Small intestine (tissue), 7 donors: ENCODE measurements at regions not wholly inside any gene's neighbourhood (a gene's known extent, or its start where the extent isn't known, plus 50 kb on each side); places are given as distances from the start of the nearest gene placed in this dataset.
A peak's percentile ranks its signal among the peaks of the same experiment; 100 is the strongest.

Source experiments
- DNase-seq, 2 donors: peaks; one replicate each; pipeline versions ENCODE4 v3.0.0 to v3.0.0-alpha.2; 2013
- FAIRE-seq: peaks from 2 replicates; lab custom pipeline; 2012; peaks lifted over from hg19 to GRCh38; lab: Jason Lieb, UNC
- H3K27ac ChIP-seq, 3 donors: one replicate each; pipeline ENCODE4 v1.5.1; 2013; ENCODE audit warnings: low read length in 2 of 3, mild to moderate bottlenecking in 2 of 3, control low read depth in 1 of 3, inconsistent platforms in 1 of 3, low read depth in 1 of 3, moderate library complexity in 1 of 3
- H3K27me3 ChIP-seq, 3 donors: one replicate each; pipeline ENCODE4 v1.6.1; 2013; ENCODE audit warnings: low read length in 3 of 3, inconsistent platforms in 1 of 3; ENCODE audit not compliant: control insufficient read depth in 3 of 3, insufficient read depth in 3 of 3
- H3K36me3 ChIP-seq, 3 donors: one replicate each; pipeline ENCODE4 v1.6.1; 2013; ENCODE audit warnings: low read length in 3 of 3, inconsistent platforms in 1 of 3, low read depth in 1 of 3, mild to moderate bottlenecking in 1 of 3, moderate library complexity in 1 of 3; ENCODE audit not compliant: control insufficient read depth in 3 of 3, insufficient read depth in 2 of 3
- H3K4me1 ChIP-seq, 3 donors: one replicate each; pipeline ENCODE4 v1.6.1; 2013; ENCODE audit warnings: low read length in 2 of 3, inconsistent platforms in 1 of 3, low read depth in 1 of 3, mild to moderate bottlenecking in 1 of 3, moderate library complexity in 1 of 3; ENCODE audit not compliant: control insufficient read depth in 3 of 3, insufficient read depth in 2 of 3
- H3K4me3 ChIP-seq, 3 donors: one replicate each; pipeline ENCODE4 v1.5.1; 2013; ENCODE audit warnings: low read length in 3 of 3, control low read depth in 1 of 3, inconsistent platforms in 1 of 3, low read depth in 1 of 3, mild to moderate bottlenecking in 1 of 3, moderate library complexity in 1 of 3
- H3K9me3 ChIP-seq, 2 donors: one replicate each; pipeline ENCODE4 v1.6.1; 2013; ENCODE audit warnings: low read depth in 1 of 2, low read length in 1 of 2; ENCODE audit not compliant: control insufficient read depth in 2 of 2, insufficient read depth in 1 of 2
- WGBS, 3 donors: extraction: QIAGEN DNeasy Blood & Tissue Kit; methylation state at CpG; one replicate each; pipeline ENCODE4 v1.1.7; 2013; 5-methylcytosine and 5-hydroxymethylcytosine counted together
- donor health status: healthy with polysubstance abuse.
- donor health status: control.
- donor health status: control.
- donor health status: Bipolar disorder and iron deficiency.
- donor health status: healthy.

DNA sequence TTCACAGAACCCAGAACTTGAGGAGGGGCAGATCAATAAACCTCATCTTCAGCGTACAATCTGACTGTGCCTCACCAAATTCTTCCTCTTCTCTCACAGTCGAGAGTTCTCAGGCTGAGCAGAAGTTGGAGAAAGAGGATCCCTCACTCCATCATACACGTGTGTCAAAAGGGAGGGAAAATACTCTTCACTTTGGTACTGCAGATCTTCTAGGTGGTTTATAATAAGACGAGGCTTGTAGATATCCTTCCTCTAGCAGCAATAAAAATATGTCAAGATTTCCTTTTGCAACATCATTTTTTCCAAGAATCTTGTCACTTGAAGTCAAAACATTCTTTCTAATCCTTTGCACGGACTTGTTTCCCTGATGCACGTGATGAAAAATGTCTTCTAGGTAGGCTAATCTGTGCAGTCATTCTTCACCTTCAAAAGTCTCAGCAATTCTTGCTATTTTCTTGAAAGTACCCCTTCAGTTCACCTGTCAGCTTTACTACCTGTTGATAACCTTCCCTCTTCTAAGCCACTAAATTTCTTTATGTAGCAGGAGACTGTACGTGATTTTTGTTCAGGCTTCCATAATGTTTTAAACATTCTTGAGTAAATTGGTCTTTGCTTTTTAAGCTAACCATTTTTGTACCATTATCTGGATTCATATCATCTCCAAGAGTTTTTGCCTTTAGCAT lies 214.1 kb downstream of the NUAK1 start:
- H3K36me3 ChIP-seq: no peaks in the 10 kb centered on the region
- 66 to 70% (median 67%) methylated on average over 7 of the region's 7 CpGs for WGBS, 3 donors
- H3K4me3 ChIP-seq: no peak overlapping the region
- DNase-seq (no peak), FAIRE-seq (no peak)
- peaks cover 0 to 3% (median 0%) of the 10 kb centered on the region in 3 donors for H3K27me3 ChIP-seq
- no peaks in the 10 kb centered on the region for H3K4me1 ChIP-seq
- no peaks in the 10 kb centered on the region for H3K9me3 ChIP-seq
- H3K27ac ChIP-seq: no peak overlapping the region

DNA sequence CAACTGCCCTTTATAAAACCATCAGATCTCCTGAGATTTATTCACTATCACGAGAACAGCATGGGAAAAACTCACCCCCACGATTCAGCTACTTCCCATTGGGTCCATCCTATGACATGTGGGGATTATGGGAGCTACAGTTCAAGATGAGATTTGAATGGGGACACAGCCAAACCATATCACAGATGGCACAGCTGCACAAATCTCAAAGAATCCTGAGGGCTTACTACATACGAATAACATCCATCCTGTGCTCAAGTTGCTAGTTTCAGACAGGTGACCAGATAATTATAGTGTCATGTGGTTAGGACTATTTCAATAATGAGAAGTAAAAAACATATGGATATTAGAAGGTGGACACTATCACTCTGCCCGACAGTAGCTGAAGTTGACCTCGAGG lies 211.2 kb downstream of the NUAK1 start:
- no peak overlapping the region for H3K27ac ChIP-seq

DNA sequence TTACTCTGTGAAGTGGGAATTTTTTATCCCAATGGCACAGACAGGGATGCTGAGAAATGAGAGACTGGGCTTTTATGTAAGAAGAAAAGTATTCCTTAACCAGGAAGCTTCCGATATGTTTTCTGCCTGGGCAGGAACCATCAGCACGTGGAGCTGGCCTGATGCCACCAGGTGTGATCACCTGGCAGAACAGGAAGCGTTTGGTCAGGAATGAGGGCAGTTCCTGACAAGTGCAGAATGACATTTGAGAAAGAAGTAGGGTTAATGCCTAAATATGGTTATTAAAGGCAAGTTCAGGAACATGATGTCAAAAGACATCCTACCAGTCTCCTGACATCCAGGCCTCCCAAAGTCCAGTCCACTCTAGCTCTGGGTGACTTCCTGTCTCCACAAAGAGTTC lies 210.3 kb downstream of the NUAK1 start:
- Histone ChIP-seq H3K4me1 (no peaks in the 10 kb centered on the region), H3K27me3 (peaks cover 0 to 3% (median 2%) of the 10 kb centered on the region in 3 donors), H3K9me3 (no peaks in the 10 kb centered on the region), H3K4me3 (no peak overlapping the region), H3K36me3 (no peaks in the 10 kb centered on the region), H3K27ac (no peak overlapping the region)
- FAIRE-seq (no peak), DNase-seq (peak in 1 of 2 donors; percentile 10)
- WGBS, 3 donors: 9 to 48% (median 30%) methylated on average over 3 of the region's 3 CpGs

More for the DNA sequence above, 211.2 kb downstream of the NUAK1 start:
- no peak overlapping the region for H3K4me3 ChIP-seq
- peaks cover 0 to 3% (median 2%) of the 10 kb centered on the region in 3 donors for H3K27me3 ChIP-seq
- H3K9me3 ChIP-seq: no peaks in the 10 kb centered on the region
- no peaks in the 10 kb centered on the region for H3K36me3 ChIP-seq
- WGBS, 3 donors: 79 to 84% (median 83%) methylated on average over 5 of the region's 5 CpGs
- DNase-seq (no peak), FAIRE-seq (no peak)
- H3K4me1 ChIP-seq: no peaks in the 10 kb centered on the region

DNA sequence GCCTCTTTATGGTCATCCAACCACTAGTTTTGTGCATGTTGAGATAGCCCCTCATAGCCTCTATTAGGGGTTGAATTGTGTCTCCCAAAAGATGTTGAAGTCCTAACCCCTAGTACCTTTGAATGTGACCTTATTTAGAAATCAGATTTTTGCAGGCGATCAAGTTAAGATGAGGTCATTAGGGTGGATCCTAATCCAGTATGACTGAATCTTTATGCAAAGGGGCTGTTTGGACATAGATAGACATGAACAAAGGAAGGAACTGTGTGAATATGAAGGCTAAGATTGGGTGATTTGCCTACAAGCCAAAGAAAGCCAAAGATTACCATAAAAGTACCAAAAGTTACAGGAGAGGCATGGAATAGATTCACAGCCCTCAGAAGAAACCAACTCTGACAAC lies 209.6 kb downstream of the NUAK1 start:
- FAIRE-seq (no peak), DNase-seq (no peak)
- no peaks in the 10 kb centered on the region for H3K4me1 ChIP-seq
- no peaks in the 10 kb centered on the region for H3K9me3 ChIP-seq
- H3K36me3 ChIP-seq: no peaks in the 10 kb centered on the region
- no peak overlapping the region for H3K4me3 ChIP-seq
- no peak overlapping the region for H3K27ac ChIP-seq
- 88 to 90% (median 89%) methylated on average over 1 of the region's 1 CpG for WGBS, 3 donors
- H3K27me3 ChIP-seq: peaks cover 0 to 3% (median 2%) of the 10 kb centered on the region in 3 donors

DNA sequence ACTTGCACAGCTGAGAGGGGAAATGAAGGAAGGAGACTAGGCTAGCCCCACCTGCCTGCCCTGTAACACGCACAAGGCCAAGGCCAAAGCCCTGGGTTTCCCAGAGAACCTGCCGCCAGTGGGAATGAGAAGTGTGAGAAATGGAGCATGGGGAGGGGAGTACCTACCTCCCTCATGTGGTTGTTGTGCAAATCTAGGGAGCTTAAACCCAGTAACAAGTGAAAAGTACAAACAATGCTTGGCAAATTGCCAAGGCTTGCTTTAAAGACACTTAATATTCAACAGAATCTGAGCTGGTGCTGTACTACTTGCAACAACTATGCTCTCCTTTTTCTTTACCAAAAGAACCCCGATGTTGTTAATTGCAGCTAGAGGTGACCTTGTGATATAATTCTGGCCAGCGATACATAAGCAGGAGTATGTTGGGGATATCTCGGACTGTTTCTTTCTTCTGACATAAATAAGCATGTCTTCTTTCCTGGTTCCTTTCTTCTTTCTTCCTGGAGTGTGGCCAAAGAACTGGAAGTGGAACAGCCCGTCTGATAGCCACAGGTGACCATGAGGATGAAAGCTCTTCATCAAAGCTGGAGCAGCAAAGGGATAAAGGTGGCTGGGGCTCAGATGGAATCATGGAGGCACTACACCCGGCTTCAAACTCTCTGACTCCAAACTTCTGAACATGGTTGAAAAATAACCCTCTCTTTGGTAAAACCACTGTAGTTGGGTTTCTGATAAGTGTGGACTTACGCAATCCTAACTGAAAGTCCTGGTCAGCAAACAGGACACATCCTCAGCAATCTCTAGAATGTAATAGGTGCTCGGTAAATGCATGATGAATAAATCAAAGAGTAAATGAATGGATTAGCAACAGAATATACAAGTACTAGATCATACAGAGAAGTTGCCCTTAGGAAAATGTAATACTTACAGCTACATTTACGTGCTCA lies 207.9 kb downstream of the NUAK1 start:
- H3K9me3 ChIP-seq: no peaks in the 10 kb centered on the region
- peaks cover 0 to 3% (median 2%) of the 10 kb centered on the region in 3 donors for H3K27me3 ChIP-seq
- H3K36me3 ChIP-seq: no peaks in the 10 kb centered on the region
- H3K4me3 ChIP-seq: no peak overlapping the region
- H3K27ac ChIP-seq: no peak overlapping the region
- no peak for FAIRE-seq
- 70 to 82% (median 78%) methylated on average over 10 of the region's 10 CpGs for WGBS, 3 donors
- no peak for DNase-seq
- H3K4me1 ChIP-seq: no peaks in the 10 kb centered on the region

DNA sequence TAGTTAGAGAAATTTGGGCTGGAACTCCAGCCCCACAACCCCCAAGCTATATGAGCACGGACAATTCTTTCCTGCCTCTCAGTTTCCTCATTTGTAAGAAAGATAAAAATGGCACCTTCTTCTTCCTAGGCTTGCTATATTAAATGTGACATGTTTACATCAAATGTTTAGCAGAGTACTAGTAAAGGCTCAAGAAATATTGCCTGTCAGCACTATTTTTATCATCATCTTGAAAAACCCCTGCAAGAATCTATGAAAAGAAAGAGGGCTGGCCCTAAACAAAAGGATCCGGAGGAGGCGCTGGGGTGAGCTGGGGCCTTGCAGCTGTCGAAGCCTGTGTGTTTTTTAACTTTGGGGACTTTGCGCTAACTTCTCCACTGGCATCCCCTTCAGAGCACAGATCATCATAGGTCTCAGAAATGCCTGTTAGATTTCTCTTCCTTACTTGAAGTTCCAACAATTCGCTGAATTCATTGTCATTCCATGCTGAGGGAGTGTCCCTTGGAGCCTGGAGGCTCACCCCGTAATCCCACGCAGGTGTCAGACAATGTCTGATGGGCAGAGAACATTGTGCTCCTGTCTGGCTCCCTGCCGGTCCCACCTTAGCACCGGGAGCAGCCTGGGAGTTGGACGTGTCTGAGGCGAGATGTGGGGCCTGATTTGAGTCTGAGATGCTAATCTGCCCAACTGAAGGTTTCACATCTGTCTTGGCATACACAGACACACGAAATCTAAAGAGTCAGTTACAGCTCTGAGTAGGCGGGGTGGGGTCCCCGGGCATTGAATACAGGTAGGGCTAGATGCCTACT lies 206.8 kb downstream of the NUAK1 start:
- H3K9me3 ChIP-seq: no peaks in the 10 kb centered on the region
- DNase-seq (no peak), FAIRE-seq (no peak)
- H3K4me1 ChIP-seq: no peaks in the 10 kb centered on the region
- no peak overlapping the region for H3K27ac ChIP-seq
- no peaks in the 10 kb centered on the region for H3K36me3 ChIP-seq
- peaks cover 0 to 3% (median 2%) of the 10 kb centered on the region in 3 donors for H3K27me3 ChIP-seq
- WGBS, 3 donors: 70 to 79% (median 77%) methylated on average over 15 of the region's 15 CpGs
- H3K4me3 ChIP-seq: no peak overlapping the region

DNA sequence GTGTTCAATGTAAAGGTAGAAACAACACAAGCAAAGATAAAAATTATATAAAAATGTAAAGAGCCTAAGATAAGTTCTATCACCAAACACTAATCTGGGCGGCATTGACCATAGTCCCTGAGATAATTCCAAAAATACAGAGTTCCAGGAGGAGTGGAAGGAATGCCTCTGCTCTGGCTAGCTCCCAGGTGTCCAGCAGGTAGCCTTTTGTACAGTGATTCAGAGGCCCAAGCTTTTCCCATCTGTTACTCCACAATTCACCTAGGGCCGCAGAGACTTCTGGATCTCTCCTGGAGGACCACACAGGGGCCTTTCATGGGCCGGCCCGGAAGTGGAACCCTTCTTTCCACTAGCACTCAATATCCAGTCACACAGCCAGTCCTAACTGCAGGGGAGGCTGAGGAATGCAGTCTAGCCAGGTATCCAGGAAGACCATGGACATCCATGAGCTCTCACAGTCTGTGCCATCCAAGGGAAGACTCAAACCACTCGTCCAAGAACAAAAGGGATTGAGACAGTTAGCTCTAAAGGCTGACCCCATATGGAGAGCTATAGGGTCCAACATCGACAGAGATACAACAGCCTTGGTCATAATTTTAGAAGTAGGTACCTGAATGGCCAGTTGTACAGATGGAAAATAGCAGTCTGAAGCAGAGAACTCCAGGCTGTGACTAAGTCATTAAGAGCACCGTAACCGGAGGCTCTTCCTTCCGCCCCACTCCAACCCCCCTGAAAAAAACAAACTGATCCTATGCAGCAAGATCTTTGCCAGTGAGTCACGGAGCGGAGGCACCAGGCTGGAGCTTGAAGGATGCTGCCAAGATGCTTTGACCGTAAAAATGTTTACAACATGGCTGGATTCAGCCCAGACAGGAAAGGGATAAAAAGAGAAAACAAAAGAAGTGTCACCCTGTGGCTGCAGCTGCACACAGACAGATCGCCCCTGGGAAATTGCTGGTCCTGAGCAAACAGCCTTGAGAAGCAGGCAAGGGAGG lies 204.8 kb downstream of the NUAK1 start:
- H3K4me1 ChIP-seq: no peaks in the 10 kb centered on the region
- no peak for FAIRE-seq
- H3K27me3 ChIP-seq: peaks cover 0 to 3% (median 2%) of the 10 kb centered on the region in 3 donors
- no peaks in the 10 kb centered on the region for H3K9me3 ChIP-seq
- no peaks in the 10 kb centered on the region for H3K36me3 ChIP-seq
- DNase-seq: no peak
- no peak overlapping the region for H3K4me3 ChIP-seq
- 60 to 74% (median 70%) methylated on average over 13 of the region's 13 CpGs for WGBS, 3 donors
- peak overlapping the region in 1 of 3 donors; percentile 19 for H3K27ac ChIP-seq
